SK-N-SH (cell line): ENCODE measurements at regions not wholly inside any gene's neighbourhood (a gene's known extent, or its start where the extent isn't known, plus 50 kb on each side); places are given as distances from the start of the nearest gene placed in this dataset.

Source experiments
- CTCF ChIA-PET: fragments of 300-600, 350-600 bp; formaldehyde crosslinking; extraction: SDS; loops from one replicate; lab custom pipeline; 2021; lab: Yijun Ruan, JAX
- POLR2A ChIA-PET: fragments of 350-600 bp; sonication (Branson Sonifier 250); formaldehyde crosslinking; extraction: SDS; loops from one replicate; lab custom pipeline; 2020; ENCODE audit warnings: antibody characterized with exemption, inconsistent platforms; lab: Yijun Ruan, JAX
- DNase-seq: peaks from one replicate; pipeline ENCODE4 v3.0.0; 2012
- H2AFZ ChIP-seq: fragments of 200-600 bp; sonication (generic); 2 replicates; pipeline ENCODE4 v1.8.1; 2016; ENCODE audit warnings: antibody characterized with exemption, mild to moderate bottlenecking, low read depth
- H3F3A ChIP-seq: fragments of 200-600 bp; sonication (generic); replicated peaks from 2 replicates; pipeline ENCODE3; 2016; ENCODE audit warnings: antibody characterized with exemption, mild to moderate bottlenecking; ENCODE audit not compliant: insufficient read depth
- H3K27ac ChIP-seq, 2 experiments: fragments of 200-500 bp in 1 of 2; fragments of 200-600 bp in 1 of 2; sonication (Bioruptor generic) in 1 of 2; sonication (generic), shearing (Covaris generic) in 1 of 2; 2 replicates each; pipeline versions ENCODE4 v1.5.1 to v1.6.1; 2014 to 2016; ENCODE audit warnings: low read depth in 2 of 2, inconsistent platforms in 1 of 2, low read length in 1 of 2, mild to moderate bottlenecking in 1 of 2, mixed read lengths in 1 of 2
- H3K27me3 ChIP-seq: fragments of 200-600 bp; sonication (generic), shearing (Covaris generic); 2 replicates; pipeline ENCODE4 v1.6.1; 2016; ENCODE audit warnings: mixed run types; ENCODE audit not compliant: insufficient read depth
- H3K36me3 ChIP-seq, 2 experiments: fragments of 200-500 bp in 1 of 2; fragments of 200-600 bp in 1 of 2; sonication (Bioruptor generic) in 1 of 2; sonication (generic) in 1 of 2; replicated peaks in 1 of 2; 2 replicates each; pipeline versions ENCODE3 to v1.5.1; 2014 to 2016; ENCODE audit warnings: low read length in 1 of 2, mild to moderate bottlenecking in 1 of 2; ENCODE audit not compliant: insufficient read depth in 2 of 2, control insufficient read depth in 1 of 2
- H3K4me1 ChIP-seq, 2 experiments: fragments of 200-500 bp in 1 of 2; fragments of 200-600 bp in 1 of 2; sonication (Bioruptor generic) in 1 of 2; sonication (generic), shearing (Covaris generic) in 1 of 2; 2 replicates each; pipeline versions ENCODE4 v1.5.1 to v1.6.1; 2014 to 2016; ENCODE audit warnings: low read depth in 1 of 2, low read length in 1 of 2, mixed run types in 1 of 2; ENCODE audit not compliant: insufficient read depth in 2 of 2, control insufficient read depth in 1 of 2
- H3K4me2 ChIP-seq: fragments of 200-600 bp; sonication (generic), shearing (Covaris generic); 2 replicates; pipeline ENCODE4 v1.6.1; 2017; ENCODE audit warnings: mixed run types
- H3K4me3 ChIP-seq, 2 experiments: fragments of 200-500 bp in 1 of 2; fragments of 200-600 bp in 1 of 2; sonication (Bioruptor generic) in 1 of 2; sonication (generic), shearing (Covaris generic) in 1 of 2; 2 replicates each; pipeline versions ENCODE4 v1.5.1 to v1.8.1; 2014 to 2016; ENCODE audit warnings: low read depth in 2 of 2, inconsistent platforms in 1 of 2, low read length in 1 of 2, mild to moderate bottlenecking in 1 of 2, mixed read lengths in 1 of 2, moderate library complexity in 1 of 2
- H3K79me2 ChIP-seq: fragments of 200-600 bp; sonication (generic); 2 replicates; pipeline ENCODE4 v1.8.1; 2017; ENCODE audit warnings: mild to moderate bottlenecking; ENCODE audit not compliant: insufficient read depth
- H3K9ac ChIP-seq: fragments of 200-600 bp; sonication (generic); 2 replicates; pipeline ENCODE4 v1.6.1; 2017; ENCODE audit warnings: mixed run types
- H3K9me2 ChIP-seq: fragments of 200-600 bp; sonication (generic); 2 replicates; pipeline ENCODE4 v1.6.1; 2017; ENCODE audit warnings: mixed run types
- H3K9me3 ChIP-seq: fragments of 200-600 bp; sonication (generic); 2 replicates; pipeline ENCODE4 v1.6.1; 2017; ENCODE audit warnings: mixed run types, mild to moderate bottlenecking, moderate library complexity
- H4K20me1 ChIP-seq: fragments of 200-600 bp; sonication (generic); 2 replicates; pipeline ENCODE4 v1.6.1; 2017; ENCODE audit warnings: mild to moderate bottlenecking, mixed run types; ENCODE audit not compliant: insufficient read depth
- ELF1 ChIP-seq: IDR thresholded peaks from 2 replicates; pipeline ENCODE4 v1.4.0; 2012
- EP300 ChIP-seq, 2 experiments: IDR thresholded peaks; 2 replicates each; pipeline versions ENCODE4 v1.4.0 to v1.6.1; 2012; ENCODE audit warnings: borderline replicate concordance in 1 of 2, low read depth in 1 of 2, low read length in 1 of 2
- EZH2phosphoT487 ChIP-seq: fragments of 200-600 bp; sonication (generic); IDR thresholded peaks from 2 replicates; pipeline ENCODE4 v1.6.1; 2017; ENCODE audit warnings: low read depth, mixed run types, mild to moderate bottlenecking, antibody characterized with exemption, moderate library complexity, borderline replicate concordance
- GATA2 ChIP-seq: sonication (generic); formaldehyde crosslinking; IDR thresholded peaks from 2 replicates; pipeline ENCODE4 v1.5.0; 2020; ENCODE audit warnings: mild to moderate bottlenecking, missing genetic modification reagents
- IRF3 ChIP-seq: fragments of 150-350 bp; IDR thresholded peaks from 2 replicates; pipeline ENCODE4 v1.6.1; 2016; ENCODE audit warnings: mild to moderate bottlenecking, low read depth, low read length
- JUND ChIP-seq: IDR thresholded peaks from 2 replicates; pipeline ENCODE4 v1.4.0; 2012
- MXI1 ChIP-seq: IDR thresholded peaks from 2 replicates; pipeline ENCODE4 v1.6.1; 2012; ENCODE audit warnings: mild to moderate bottlenecking, low read depth, low read length, improper control_type of control experiment
- PBX3 ChIP-seq: IDR thresholded peaks from 2 replicates; pipeline ENCODE4; 2012
- POLR2AphosphoS5 ChIP-seq: IDR thresholded peaks from 2 replicates; pipeline ENCODE4 v1.6.1; 2012; ENCODE audit warnings: low read depth, low read length
- RAD21 ChIP-seq: IDR thresholded peaks from 2 replicates; pipeline ENCODE4 v1.6.1; 2012; ENCODE audit warnings: mild to moderate bottlenecking, low read length
- RCOR1 ChIP-seq: fragments of 150-350 bp; IDR thresholded peaks from 2 replicates; pipeline ENCODE4 v1.6.1; 2017; ENCODE audit warnings: antibody characterized with exemption, low read length
- RXRA ChIP-seq: IDR thresholded peaks from 2 replicates; pipeline ENCODE4 v1.4.0; 2012; ENCODE audit warnings: low read depth, mild to moderate bottlenecking, borderline replicate concordance
- TAF1 ChIP-seq: IDR thresholded peaks from 2 replicates; pipeline ENCODE4 v1.6.1; 2012; ENCODE audit warnings: low read depth, mild to moderate bottlenecking, low read length, moderate library complexity, borderline replicate concordance
- TCF12 ChIP-seq: IDR thresholded peaks from 2 replicates; pipeline ENCODE4 v1.4.0; 2012
- ZBTB33 ChIP-seq: IDR thresholded peaks from 2 replicates; pipeline ENCODE4 v1.4.0; 2012; ENCODE audit warnings: low read depth, borderline replicate concordance
- WGBS: methylation state at CpG from one replicate; pipeline ENCODE4 v1.1.6; 2017; ENCODE audit warnings: low lambda C conversion rate; 5-methylcytosine and 5-hydroxymethylcytosine counted together

- no peak for TF ChIP-seq ZBTB33
- no peak for TF ChIP-seq GATA2 (CRISPR knock-in tag)
- TF ChIP-seq, all 33 proteins: peak for 0
These were observed 348.0 kb downstream of the GPAM start (continued) for GRCh38 chr10:111835574-111835973.

- no peaks in the 10 kb centered on the region for H3F3A ChIP-seq
These were observed 347.5 kb downstream of the GPAM start for GRCh38 chr10:111836064-111836463.

More at GRCh38 chr10:111836064-111836463, 347.5 kb downstream of the GPAM start:
- H3K27me3 ChIP-seq = no peaks in the 10 kb centered on the region
- no peak overlapping the region for H2AFZ ChIP-seq
- no peak overlapping the region for H3K9ac ChIP-seq
- no peak for DNase-seq
- ChIA-PET POLR2A (no interaction called here), CTCF (interaction anchor here (0.8 to 2.2 kb wide), 2 partner anchors 42 to 301 kb away, joined by 3 to 6 read pairs; no protein-coding TSS in a partner anchor)
- TF ChIP-seq TAF1 = no peak
- no peak for TF ChIP-seq GATA2 (CRISPR knock-in tag)
- TF ChIP-seq PBX3 = no peak
- no peak for TF ChIP-seq ELF1
- TF ChIP-seq JUND = no peak
- TF ChIP-seq POLR2AphosphoS5 = no peak
- TF ChIP-seq IRF3 = no peak
- TF ChIP-seq RCOR1 = no peak
- TF ChIP-seq RAD21 = no peak
- TF ChIP-seq EZH2phosphoT487 = no peak
- no peak for TF ChIP-seq EP300 (IDR thresholded peaks at IDR 0.05; ENCODE audit: borderline replicate concordance in 1 of 2, low read depth in 1 of 2, low read length in 1 of 2)
- no peak for TF ChIP-seq MXI1
- TF ChIP-seq RXRA = no peak
- no peak for TF ChIP-seq TCF12
- H3K27ac ChIP-seq = no peak overlapping the region
- 33% methylated on average over 1 of the region's 1 CpG for WGBS
- no peaks in the 10 kb centered on the region for H3K79me2 ChIP-seq
- H3K9me2 ChIP-seq = no peaks in the 10 kb centered on the region
- no peaks in the 10 kb centered on the region for H3K36me3 ChIP-seq
- no peak overlapping the region for H3K4me3 ChIP-seq
- H3K4me1 ChIP-seq = peaks cover 0 to 3% of the 10 kb centered on the region in 2 experiments; a peak in 1 of 4 replicates
- H3K4me2 ChIP-seq = no peak overlapping the region
- no peaks in the 10 kb centered on the region for H4K20me1 ChIP-seq
- H3K9me3 ChIP-seq = no peaks in the 10 kb centered on the region
